Right atrium auricular region (tissue), 2 donors: ENCODE measurements at regions not wholly inside any gene's neighbourhood (a gene's known extent, or its start where the extent isn't known, plus 50 kb on each side); places are given as distances from the start of the nearest gene placed in this dataset.

ENCODE experiments used
- DNase-seq: peaks from one replicate; pipeline ENCODE4 v3.0.0-alpha.2; 2019; ENCODE audit warnings: low spot score
- H3K27ac ChIP-seq, 2 donors: fragments of 200-600 bp; sonication (generic); 1 replicate in 1 of 2; 2 replicates in 1 of 2; pipeline ENCODE4 v1.5.1; 2016 to 2019
- H3K27me3 ChIP-seq, 2 donors: fragments of 200-600 bp; sonication (generic); one replicate each; pipeline versions ENCODE4 v1.5.1 to v1.6.0; 2017 to 2019
- H3K36me3 ChIP-seq: fragments of 200-600 bp; sonication (generic); one replicate; pipeline ENCODE4 v1.5.1; 2016
- H3K4me1 ChIP-seq, 2 donors: fragments of 200-600 bp; sonication (generic); one replicate each; pipeline versions ENCODE4 v1.5.1 to v1.6.0; 2017 to 2019
- H3K4me3 ChIP-seq, 2 donors: fragments of 200-600 bp; sonication (generic); 1 replicate in 1 of 2; 2 replicates in 1 of 2; pipeline ENCODE4 v1.5.1; 2017 to 2019; ENCODE audit warnings: mild to moderate bottlenecking in 1 of 2, moderate library complexity in 1 of 2
- H3K9me3 ChIP-seq, 2 donors: fragments of 200-600 bp; sonication (generic); one replicate each; pipeline ENCODE4 v1.5.1; 2019
- CTCF ChIP-seq, 2 donors: fragments of 200-600 bp; sonication (generic); IDR thresholded peaks; one replicate each; pipeline ENCODE4 v1.5.1; 2019; ENCODE audit warnings: antibody characterized with exemption in 2 of 2

- H3K27ac ChIP-seq, result no peak overlapping the region
- H3K36me3 ChIP-seq, result no peaks in the 10 kb centered on the region
- DNase-seq, result no peak
- no peak for TF ChIP-seq CTCF (IDR thresholded peaks at IDR 0.05)
- H3K4me3 ChIP-seq, result no peak overlapping the region
- H3K9me3 ChIP-seq, result no peaks in the 10 kb centered on the region
- no peaks in the 10 kb centered on the region for H3K4me1 ChIP-seq
- no peaks in the 10 kb centered on the region for H3K27me3 ChIP-seq
Observed at GRCh38 chr11:115684135-115684534, 179.9 kb upstream of the CADM1 start.

- Histone ChIP-seq H3K4me1 (no peaks in the 10 kb centered on the region), H3K36me3 (no peaks in the 10 kb centered on the region), H3K9me3 (no peaks in the 10 kb centered on the region), H3K27ac (no peak overlapping the region), H3K4me3 (no peak overlapping the region), H3K27me3 (no peaks in the 10 kb centered on the region)
- TF ChIP-seq CTCF (IDR thresholded peaks at IDR 0.05), result no peak
- DNase-seq, result no peak
Observed at GRCh38 chr11:115682888-115683287, 178.7 kb upstream of the CADM1 start.

- Histone ChIP-seq H3K4me3 (no peak overlapping the region), H3K9me3 (no peaks in the 10 kb centered on the region), H3K27ac (no peak overlapping the region), H3K4me1 (no peaks in the 10 kb centered on the region), H3K36me3 (no peaks in the 10 kb centered on the region), H3K27me3 (no peaks in the 10 kb centered on the region)
- no peak for DNase-seq
- TF ChIP-seq CTCF (IDR thresholded peaks at IDR 0.05), result no peak
Observed at GRCh38 chr11:115682101-115682500, 177.9 kb upstream of the CADM1 start.

GRCh38 chr11:115679945-115680344 is 175.7 kb upstream of the CADM1 start:
- no peak overlapping the region for H3K27ac ChIP-seq
- H3K4me1 ChIP-seq, result no peaks in the 10 kb centered on the region
- DNase-seq, result no peak
- no peaks in the 10 kb centered on the region for H3K9me3 ChIP-seq
- H3K27me3 ChIP-seq, result no peaks in the 10 kb centered on the region
- no peak for TF ChIP-seq CTCF (IDR thresholded peaks at IDR 0.05)
- no peaks in the 10 kb centered on the region for H3K36me3 ChIP-seq
- no peak overlapping the region for H3K4me3 ChIP-seq

GRCh38 chr11:115678942-115679341 is 174.7 kb upstream of the CADM1 start:
- no peak overlapping the region for H3K27ac ChIP-seq
- H3K36me3 ChIP-seq, result no peaks in the 10 kb centered on the region
- H3K4me1 ChIP-seq, result no peaks in the 10 kb centered on the region
- no peaks in the 10 kb centered on the region for H3K9me3 ChIP-seq
- no peaks in the 10 kb centered on the region for H3K27me3 ChIP-seq
- peak in 1 of 2 donors; percentile 23 for TF ChIP-seq CTCF (IDR thresholded peaks at IDR 0.05)
- no peak overlapping the region for H3K4me3 ChIP-seq
- DNase-seq, result no peak

- TF ChIP-seq CTCF (IDR thresholded peaks at IDR 0.05), result no peak
- no peak overlapping the region for H3K27ac ChIP-seq
- DNase-seq, result no peak
- H3K9me3 ChIP-seq, result no peaks in the 10 kb centered on the region
- H3K4me1 ChIP-seq, result peaks cover 0 to 10% of the 10 kb centered on the region in 2 donors
- no peak overlapping the region for H3K4me3 ChIP-seq
- no peaks in the 10 kb centered on the region for H3K36me3 ChIP-seq
- no peaks in the 10 kb centered on the region for H3K27me3 ChIP-seq
Observed at GRCh38 chr11:115677190-115677589, 173.0 kb upstream of the CADM1 start.
